HG03432 (cell line): ENCODE measurements at regions not wholly inside any gene's neighbourhood (a gene's known extent, or its start where the extent isn't known, plus 50 kb on each side); places are given as distances from the start of the nearest gene placed in this dataset.

Source experiments
- ATAC-seq: cut with Tn5 transposase; IDR thresholded peaks from one replicate; pipeline ENCODE4 v1.9.1; 2021; ENCODE audit warnings: mild to moderate bottlenecking, moderate library complexity; ENCODE audit not compliant: unreplicated experiment

DNA sequence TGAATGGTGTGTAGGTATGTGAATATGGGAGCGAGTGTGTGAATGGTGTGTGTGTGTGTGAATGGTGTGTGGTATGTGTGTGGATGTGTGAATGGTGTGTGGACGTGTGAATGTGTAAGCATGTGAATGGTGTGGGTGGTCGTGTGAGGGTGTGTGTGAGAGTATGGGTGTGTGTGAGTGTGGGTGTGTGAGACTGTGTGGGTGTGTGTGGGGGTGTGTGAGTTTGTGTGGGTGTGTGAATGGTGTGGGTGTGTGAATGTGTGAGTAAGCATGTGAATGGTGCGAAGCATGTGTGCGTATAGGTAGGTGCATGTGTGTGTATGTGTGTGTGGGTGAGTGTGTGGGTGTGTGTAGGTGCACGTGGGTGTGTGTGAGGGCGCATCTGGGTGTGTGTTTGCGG lies 160.7 kb upstream of the COBL start:
- ATAC-seq = no peak

GRCh38 chr7:51476026-51476425 lies 159.4 kb upstream of the COBL start:
- ATAC-seq = no peak

- no peak for ATAC-seq
Measured at GRCh38 chr7:51472873-51473272, 156.3 kb upstream of the COBL start.

DNA sequence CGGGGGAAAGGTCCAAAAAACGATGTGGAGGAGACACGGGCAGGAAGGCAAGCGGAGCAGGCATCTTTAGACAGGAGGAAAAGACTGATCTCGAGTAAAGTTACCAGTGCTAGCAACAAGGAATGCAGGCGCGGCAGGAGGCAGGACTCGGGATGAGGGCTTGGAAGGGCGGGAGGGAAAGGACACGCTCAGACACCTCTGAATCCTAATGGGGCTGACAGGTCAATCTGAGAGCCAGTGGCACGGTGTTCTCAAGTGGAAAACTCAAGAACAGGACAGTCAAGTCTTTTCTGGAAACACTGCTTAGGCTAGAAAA lies 155.3 kb upstream of the COBL start:
- no peak for ATAC-seq

DNA sequence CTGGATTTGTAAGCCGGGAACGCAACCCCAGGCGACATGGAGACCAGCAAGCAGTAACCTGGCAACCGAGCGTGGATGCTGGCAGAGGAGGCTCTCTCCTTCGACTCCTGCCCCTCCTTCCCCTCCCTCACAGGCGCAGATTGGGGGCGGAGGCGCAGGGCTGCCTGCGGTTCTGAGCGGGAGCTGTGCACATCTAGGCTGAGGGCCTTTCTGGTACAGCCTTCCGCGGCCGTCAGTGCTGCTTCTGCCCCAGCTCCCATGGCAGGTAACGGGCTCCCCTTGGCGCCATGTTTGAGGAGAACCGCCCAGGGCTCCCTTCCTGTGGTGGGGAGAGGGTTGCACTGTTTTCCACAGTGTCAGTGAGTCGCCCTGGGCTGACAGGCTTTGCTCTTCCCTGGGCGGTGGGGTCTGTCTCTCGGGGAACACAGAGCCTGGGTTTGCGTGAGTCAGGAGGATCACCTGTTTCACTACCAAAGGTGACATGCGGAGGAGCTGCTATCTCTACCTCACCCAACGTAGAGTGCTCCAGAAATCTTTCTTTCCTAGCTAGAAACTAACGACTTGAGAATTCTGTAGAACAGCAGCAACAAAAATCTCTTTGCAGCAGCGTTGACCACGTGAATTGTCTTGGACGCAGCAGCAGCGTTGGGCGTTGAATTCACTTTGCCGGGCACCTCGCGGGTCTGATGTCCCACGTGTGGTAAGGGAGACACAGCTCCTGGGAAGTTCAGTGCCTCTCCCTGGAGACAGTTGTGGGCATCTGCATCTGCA lies 154.8 kb upstream of the COBL start:
- no peak for ATAC-seq

- ATAC-seq = no peak
Measured at GRCh38 chr7:51467384-51468017, 150.9 kb upstream of the COBL start.

DNA sequence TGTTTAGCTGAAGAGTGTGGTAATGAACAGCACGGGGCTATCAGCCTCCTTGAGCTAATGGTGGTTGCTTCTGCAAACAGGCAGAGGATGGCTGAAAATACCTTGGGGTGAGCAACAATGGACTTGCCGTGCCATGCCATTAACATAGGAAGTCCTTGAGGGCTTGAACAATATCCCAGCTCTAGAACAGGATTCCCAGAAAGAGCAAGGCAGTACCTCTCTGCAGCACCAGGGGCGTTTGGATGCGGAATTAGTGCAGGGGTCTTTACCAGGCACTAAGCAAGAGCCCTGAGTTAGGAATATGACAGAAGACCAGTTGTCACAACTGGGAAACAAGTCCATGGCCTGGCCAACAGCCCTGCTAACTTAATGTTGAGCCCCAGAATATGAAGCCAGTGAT lies 143.2 kb upstream of the COBL start:
- ATAC-seq = no peak

DNA sequence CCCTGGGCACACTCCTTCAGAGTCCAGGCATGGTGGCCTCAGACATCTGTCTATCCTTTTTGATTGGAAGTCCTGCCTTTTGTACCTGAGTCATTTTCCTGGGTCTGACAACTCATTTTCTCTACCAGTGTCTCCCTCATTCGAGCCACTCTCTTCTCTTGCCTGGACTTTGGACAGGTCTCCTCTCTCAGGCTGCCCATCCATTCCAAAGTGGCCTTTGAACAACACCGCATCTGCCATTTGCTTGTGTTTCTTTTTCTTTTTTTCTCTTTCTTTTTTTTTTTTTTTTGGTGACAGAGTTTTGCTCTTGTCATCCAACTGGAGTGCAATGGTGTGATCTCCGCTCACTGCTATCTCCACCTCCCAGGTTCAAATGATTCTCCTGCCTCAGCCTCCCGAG lies 142.1 kb upstream of the COBL start:
- ATAC-seq = no peak

GRCh38 chr7:51457079-51457478 lies 140.5 kb upstream of the COBL start:
- ATAC-seq = no peak

DNA sequence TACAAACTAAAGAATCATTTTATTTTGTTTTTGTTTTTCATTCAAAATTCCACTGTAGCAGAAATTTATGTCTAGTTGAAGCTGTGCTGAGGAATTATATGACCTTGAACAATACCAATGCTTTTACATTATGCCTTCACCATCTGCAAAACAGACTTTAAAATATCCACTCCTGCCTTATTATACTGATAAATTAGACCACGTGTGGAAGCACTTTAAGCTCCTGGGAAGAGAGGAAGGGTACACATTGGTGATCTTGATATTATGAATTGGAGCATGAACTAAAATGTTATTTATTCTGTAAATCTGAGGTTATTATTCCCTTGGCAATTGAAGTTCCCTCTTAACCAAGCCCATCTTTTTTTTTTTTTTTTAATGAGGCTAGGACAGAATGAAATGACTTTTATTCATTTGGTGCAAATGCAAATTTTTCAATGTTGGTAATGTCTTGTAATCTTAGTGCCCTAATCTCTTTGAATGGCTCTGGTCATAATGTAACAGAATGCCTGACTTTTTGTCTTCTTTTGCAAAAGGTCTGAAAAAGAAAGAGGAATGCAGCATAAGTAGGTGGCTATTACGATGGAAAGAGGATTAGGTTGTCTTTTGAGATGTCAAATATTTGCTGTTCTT lies 139.9 kb upstream of the COBL start:
- no peak for ATAC-seq

GRCh38 chr7:51455948-51456347 lies 139.3 kb upstream of the COBL start:
- ATAC-seq = no peak

DNA sequence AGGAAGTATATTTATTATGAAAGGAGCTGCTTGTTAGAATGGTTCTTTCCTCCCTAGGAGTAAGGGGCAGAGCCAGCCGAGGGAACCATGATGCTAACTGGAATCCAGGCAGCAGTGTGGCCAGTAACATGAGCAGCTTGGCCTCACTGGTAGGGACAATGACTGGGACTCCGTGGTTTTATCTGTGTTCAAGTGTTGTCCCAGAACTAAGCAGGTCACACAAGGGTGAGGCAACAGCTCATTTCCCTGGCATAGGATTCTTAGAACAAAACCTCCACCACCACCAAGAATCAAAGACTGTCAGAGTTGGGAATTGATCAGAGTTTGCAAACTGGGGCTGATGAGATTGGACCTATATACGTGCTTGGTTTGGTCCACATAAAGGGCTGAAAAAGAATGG lies 138.9 kb upstream of the COBL start:
- ATAC-seq = no peak

GRCh38 chr7:51455086-51455485 lies 138.5 kb upstream of the COBL start:
- ATAC-seq = no peak

- ATAC-seq = no peak
Measured at GRCh38 chr7:51452694-51453093, 136.1 kb upstream of the COBL start.

- ATAC-seq = no peak
Measured at GRCh38 chr7:51451751-51452476, 135.3 kb upstream of the COBL start.

DNA sequence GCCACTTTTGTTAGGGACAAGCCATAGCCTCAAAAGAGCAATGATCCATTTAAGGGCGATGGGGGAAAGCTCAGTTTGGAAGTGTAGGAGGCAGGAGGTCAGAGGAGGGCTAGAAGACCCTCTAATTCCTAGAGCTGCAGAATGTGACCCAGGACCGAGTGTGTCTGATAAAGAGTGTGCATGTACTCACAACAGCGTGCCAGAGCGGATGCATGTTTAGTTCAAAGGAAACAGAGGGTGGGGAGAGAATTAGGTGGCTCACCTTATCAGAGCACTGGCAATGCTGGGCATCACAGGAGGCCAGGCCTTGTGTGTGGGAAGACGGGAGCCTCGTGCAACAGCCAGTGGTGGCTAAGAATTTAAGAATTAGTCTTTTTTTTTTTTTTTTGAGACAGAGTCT lies 133.9 kb upstream of the COBL start:
- no peak for ATAC-seq

DNA sequence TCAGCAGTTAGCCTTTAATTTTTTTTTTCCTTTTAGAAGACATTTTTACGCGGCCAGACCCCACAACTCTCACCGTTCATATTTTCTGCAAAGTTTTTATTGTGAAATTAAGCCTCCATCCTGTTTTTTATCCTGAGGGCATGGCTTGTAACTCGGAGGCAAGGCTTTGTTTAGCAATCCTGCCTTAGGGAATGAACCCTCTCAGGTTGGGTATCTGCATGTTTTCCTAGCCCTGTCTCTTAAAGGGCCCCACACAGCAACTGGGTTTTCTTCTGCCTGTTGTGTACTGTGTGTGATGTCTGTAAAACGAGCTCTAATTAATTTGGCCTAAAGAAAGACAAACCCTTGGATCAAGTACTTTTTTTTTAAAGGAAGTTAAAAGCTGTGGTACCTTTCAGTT lies 130.2 kb upstream of the COBL start:
- ATAC-seq = no peak

- ATAC-seq = no peak
Measured at GRCh38 chr7:51446356-51446755, 129.7 kb upstream of the COBL start.

- ATAC-seq = no peak
Measured at GRCh38 chr7:51444936-51445335, 128.3 kb upstream of the COBL start.

- ATAC-seq = peak; percentile 53
Measured at GRCh38 chr7:51430480-51431086, 114.0 kb upstream of the COBL start.

DNA sequence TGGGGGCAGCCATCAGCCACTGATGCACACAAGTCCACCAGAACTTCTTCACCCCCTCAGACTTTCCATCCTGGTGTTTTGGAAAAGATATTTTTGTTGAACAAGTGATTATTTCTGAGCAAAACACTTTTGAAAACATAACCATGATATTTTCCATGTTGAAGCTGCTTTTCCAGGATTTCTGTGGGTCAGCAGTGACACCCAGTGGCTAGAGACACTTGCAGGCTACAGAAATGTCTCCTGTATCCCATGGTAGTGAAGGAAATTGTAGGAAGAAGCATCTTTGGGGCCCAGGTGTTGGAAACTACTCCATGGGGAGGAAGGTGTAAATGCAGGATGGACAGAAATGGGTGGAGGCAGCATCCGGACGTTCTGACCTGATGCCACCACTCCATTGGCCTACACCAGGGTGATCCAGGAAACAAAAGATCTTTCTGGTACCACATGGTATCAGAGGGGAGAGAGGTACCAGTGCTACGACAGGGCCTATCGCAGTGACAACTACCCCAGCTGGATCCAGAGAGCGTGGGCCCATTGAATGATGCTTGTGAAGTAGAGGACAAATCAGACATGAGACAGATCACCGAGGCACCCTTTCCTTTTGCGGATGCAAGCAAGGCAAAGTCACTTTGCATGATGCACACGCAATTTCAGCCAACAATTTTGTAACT lies 111.7 kb upstream of the COBL start:
- no peak for ATAC-seq
